ENCODE measurements at regions not wholly inside any gene's neighbourhood (a gene's known extent, or its start where the extent isn't known, plus 50 kb on each side); places are given as distances from the start of the nearest gene placed in this dataset.
"Not testable (repeated sequence)": the region's sequence is repeated elsewhere in the genome, so short reads cannot be mapped to it uniquely, and the experiment has no call there.

DNA sequence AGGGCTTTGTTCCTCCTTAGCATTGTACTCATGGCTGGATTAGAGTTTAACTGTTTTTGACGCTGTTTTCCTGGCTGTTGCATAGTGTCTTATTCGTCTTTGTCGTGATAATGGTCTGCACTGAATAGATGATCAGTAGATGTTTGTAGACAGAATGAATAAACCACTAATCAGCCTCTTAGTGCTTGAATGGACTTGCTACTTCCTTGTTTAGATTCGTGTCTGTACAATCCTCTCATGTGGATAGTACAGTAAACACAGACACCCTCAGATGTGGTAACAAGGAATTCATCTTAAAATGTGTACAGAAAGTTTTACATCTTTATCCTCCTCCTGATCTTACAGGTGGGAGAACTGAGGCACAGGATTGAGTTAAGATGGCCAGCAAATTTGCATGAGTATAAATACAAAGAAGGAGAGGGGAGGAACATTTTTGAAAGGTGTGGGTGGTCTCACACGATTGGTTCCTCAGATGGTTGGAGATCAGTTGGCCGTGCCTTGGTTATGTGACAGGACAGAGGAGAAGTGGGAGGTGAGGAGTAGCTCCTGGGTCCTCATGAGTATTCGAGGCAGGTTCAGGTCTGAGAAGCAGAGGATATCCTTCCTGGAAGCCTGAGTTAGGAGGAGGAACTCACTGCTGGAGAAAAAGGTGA lies 196.0 kb downstream of the KLRB1 start:
- not testable (repeated sequence) for H3K9me3 Mint-ChIP-seq; H3K4me3 Mint-ChIP-seq; H3K27me3 Mint-ChIP-seq; H3K27ac Mint-ChIP-seq; ATAC-seq; H3K36me3 Mint-ChIP-seq (ENCODE audit: low read depth); H3K4me1 Mint-ChIP-seq; DNase-seq

DNA sequence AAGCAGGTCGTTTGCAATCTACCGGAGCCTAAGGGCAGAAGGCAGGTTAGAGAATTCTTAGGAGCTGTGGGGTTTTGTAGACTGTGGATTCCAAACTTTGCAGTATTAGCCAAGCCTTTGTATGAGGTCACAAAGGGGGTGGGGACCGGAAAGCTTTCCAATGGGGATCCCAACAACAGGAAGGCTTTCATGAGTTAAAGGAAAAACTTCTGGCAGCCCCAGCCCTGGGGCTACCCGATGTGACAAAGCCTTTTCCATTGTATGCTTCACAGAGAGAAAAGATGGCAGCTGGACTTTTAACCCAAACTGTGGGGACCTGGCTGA lies 199.2 kb upstream of the PZP start:
- H3K9me3 Mint-ChIP-seq; H3K4me1 Mint-ChIP-seq; ATAC-seq; DNase-seq; H3K27me3 Mint-ChIP-seq; H3K36me3 Mint-ChIP-seq (ENCODE audit: low read depth); H3K4me3 Mint-ChIP-seq; H3K27ac Mint-ChIP-seq: not testable (repeated sequence)

DNA sequence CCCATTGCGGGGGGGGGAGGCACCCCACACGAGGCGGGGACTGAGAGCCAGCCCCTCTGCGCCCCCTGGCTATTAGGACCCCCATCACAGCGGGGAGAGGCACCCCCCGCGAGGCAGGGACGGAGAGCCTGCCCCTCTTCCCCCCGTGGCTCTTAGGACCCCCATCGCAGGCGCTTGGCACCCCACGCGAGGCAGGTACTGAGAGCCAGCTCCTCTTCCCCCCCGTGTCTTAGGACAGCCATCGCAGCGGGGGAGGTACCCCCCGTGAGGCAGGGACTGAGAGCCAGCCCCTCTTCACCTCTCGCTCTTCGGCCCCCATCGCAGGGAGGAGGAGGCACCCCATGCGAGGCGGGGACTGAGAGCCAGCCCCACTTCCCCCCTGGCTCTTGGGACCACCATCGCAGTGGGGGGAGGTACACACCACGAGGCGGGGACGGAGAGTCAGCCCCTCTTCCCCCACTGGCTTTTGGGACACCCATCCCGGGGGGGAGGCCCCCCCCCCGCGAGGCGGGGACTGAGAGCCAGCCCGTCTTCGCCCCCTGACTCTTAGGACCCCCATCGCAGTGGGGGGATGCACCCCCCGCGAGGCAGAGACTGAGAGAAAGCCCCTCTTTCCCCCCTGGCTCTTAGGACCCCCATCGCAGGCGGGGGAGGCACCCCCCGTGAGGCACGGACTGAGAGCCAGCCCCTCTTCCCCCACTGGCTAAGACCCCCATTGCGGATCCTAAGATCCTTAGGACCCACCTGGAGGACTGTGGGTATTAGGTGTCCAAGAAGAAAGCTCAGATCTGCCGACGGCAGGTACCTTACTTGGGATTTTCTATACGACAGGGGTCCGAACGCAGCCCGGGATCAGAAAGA lies 198.6 kb upstream of the PZP start:
- Mint-ChIP-seq H3K27me3 (no peaks in the 10 kb centered on the region), H3K4me1 (peaks cover under 1% of the 10 kb centered on the region), H3K4me3 (no peak overlapping the region), H3K9me3 (no peaks in the 10 kb centered on the region), H3K36me3 (ENCODE audit: low read depth) (peaks cover 2% of the 10 kb centered on the region), H3K27ac (no peak overlapping the region)
- DNase-seq, result no peak
- ATAC-seq, result no peak

DNA sequence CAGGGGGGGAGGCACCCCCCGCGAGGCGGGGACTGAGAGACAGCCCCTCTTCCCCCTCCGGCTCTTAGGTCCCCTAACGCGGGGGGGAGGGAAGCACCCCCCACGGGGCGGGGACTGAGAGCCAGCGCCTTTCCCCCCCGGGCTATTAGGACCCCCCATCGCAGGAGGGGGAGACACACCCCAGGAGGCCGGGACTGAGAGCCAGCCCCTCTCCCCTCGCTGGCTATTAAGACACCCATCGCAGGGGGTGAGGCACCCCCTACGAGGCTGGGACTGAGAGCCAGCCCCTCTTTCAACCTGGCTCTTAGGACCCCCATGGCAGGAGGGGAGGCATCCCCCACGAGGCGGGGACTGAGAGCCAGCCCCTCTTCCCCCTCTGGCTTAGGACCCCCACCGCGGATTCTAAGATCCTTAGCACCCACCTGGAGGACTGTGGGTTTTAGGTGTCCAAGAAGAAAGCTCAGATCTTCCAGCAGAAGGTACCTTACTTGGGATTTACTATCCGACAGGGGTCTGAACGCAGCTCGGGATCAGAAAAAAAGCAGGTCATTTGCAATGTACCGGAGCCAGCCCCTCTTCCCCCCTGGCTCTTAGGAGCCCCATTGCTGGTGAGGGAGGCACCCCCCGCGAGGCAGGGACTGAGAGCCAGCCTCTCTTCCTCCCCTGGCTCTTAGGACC lies 197.8 kb upstream of the PZP start:
- no peak overlapping the region for H3K4me3 Mint-ChIP-seq
- no peak overlapping the region for H3K27ac Mint-ChIP-seq
- no peaks in the 10 kb centered on the region for H3K27me3 Mint-ChIP-seq
- ATAC-seq (no peak), DNase-seq (no peak)
- no peaks in the 10 kb centered on the region for H3K9me3 Mint-ChIP-seq
- H3K36me3 Mint-ChIP-seq (ENCODE audit: low read depth), result peaks cover 2% of the 10 kb centered on the region
- H3K4me1 Mint-ChIP-seq, result no peaks in the 10 kb centered on the region

- H3K9me3 Mint-ChIP-seq, result no peaks in the 10 kb centered on the region
- H3K27me3 Mint-ChIP-seq, result no peaks in the 10 kb centered on the region
- no peak overlapping the region for H3K4me3 Mint-ChIP-seq
- no peak overlapping the region for H3K27ac Mint-ChIP-seq
- ATAC-seq (peak; percentile 59), DNase-seq (no peak)
- no peaks in the 10 kb centered on the region for H3K4me1 Mint-ChIP-seq
- peaks cover 2% of the 10 kb centered on the region for H3K36me3 Mint-ChIP-seq (ENCODE audit: low read depth)
Observed at GRCh38 chr12:9404469-9405260, 196.5 kb upstream of the PZP start.

- Mint-ChIP-seq H3K4me3 (no peak overlapping the region), H3K4me1 (no peaks in the 10 kb centered on the region), H3K27ac (no peak overlapping the region), H3K9me3 (no peaks in the 10 kb centered on the region), H3K27me3 (no peaks in the 10 kb centered on the region), H3K36me3 (ENCODE audit: low read depth) (peaks cover 2% of the 10 kb centered on the region)
- ATAC-seq (no peak), DNase-seq (no peak)
Observed at GRCh38 chr12:9404031-9404430, 195.8 kb upstream of the PZP start.

DNA sequence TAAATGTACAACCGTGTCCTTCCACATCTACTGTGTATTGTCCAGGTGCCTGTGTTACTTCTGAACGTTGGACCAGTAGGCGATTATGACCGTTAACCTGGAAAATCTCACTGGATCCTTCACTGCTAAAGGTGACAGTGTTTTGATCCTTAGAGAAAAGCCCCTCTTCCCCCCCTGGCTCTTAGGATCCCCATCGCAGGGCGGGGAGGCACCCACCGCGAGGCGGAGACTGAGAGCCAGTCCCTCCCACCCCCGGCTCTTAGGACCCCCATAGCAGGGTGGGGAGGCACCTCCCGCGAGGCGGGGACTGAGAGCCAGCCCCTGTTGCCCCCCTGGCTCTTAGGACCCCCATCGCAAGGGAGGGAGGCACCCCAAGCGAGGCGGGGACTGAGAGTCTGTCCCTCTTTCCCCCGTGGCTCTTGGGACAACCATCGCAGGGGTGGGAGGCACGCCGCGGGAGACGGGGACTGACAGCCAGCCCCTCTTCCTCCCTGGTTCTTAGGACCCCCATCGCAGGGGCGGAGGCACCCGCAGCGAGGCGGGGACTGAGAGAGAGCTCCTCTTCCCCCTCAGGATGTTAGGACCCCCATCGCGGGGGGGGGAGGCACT lies 194.3 kb upstream of the PZP start:
- H3K9me3 Mint-ChIP-seq; H3K36me3 Mint-ChIP-seq (ENCODE audit: low read depth); ATAC-seq; DNase-seq; H3K27ac Mint-ChIP-seq; H3K4me1 Mint-ChIP-seq; H3K4me3 Mint-ChIP-seq; H3K27me3 Mint-ChIP-seq: not testable (repeated sequence)

DNA sequence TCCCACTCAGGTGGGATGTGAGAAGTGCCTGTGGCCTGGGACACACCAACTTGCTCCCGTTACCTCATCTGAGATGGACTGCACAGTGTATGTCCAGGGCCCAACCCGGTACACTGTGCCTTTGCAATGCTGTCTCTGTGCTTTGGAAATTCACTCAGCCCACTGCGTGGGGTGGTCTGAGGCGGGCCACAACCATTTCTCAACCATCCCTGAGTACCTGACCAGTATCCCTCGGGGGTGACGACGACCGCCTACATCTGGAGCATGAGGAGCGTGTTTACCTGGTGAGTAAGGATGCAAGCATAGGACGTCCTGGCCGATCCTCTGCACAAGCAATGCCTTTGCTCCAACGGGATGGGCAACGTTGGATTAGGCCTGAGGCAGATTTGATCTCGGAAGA lies 188.2 kb upstream of the PZP start:
- H3K27ac Mint-ChIP-seq, H3K4me1 Mint-ChIP-seq, H3K27me3 Mint-ChIP-seq, H3K9me3 Mint-ChIP-seq, ATAC-seq, DNase-seq, H3K4me3 Mint-ChIP-seq: not testable (repeated sequence)
- H3K36me3 Mint-ChIP-seq (ENCODE audit: low read depth), result peaks cover 11% of the 10 kb centered on the region

DNA sequence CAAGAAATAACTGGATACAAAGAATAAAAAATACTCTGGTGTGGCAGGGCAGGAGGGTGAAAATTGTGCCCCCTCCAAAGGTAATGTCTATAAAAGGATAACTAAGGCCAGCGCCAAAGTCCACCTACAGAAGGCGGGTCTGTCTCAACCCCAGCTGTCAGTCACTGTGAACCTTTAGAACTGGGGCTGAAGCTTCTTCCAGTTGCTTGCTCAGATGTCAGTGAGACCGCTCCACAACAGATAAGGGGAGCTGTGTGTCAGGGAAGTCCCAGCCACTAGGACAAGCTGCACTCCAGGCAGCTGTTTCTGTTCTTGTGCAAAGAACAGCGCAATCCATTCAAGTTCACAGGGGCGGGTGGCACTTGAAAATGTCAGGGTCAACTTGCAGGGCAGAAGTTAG lies 187.0 kb upstream of the PZP start:
- H3K36me3 Mint-ChIP-seq (ENCODE audit: low read depth), result peaks cover 11% of the 10 kb centered on the region
- ATAC-seq, H3K27ac Mint-ChIP-seq: not testable (repeated sequence)

GRCh38 chr12:9392842-9393241 lies 184.6 kb upstream of the PZP start:
- H3K9me3 Mint-ChIP-seq, result no peaks in the 10 kb centered on the region
- ATAC-seq, result no peak
- H3K4me3 Mint-ChIP-seq, result no peak overlapping the region
- no peak for DNase-seq
- H3K27me3 Mint-ChIP-seq, result no peaks in the 10 kb centered on the region
- H3K4me1 Mint-ChIP-seq, result peaks cover 7% of the 10 kb centered on the region
- H3K27ac Mint-ChIP-seq, result no peak overlapping the region
- peaks cover 11% of the 10 kb centered on the region for H3K36me3 Mint-ChIP-seq (ENCODE audit: low read depth)

More for the DNA sequence above, 187.0 kb upstream of the PZP start:
- not testable (repeated sequence) for H3K9me3 Mint-ChIP-seq, DNase-seq, H3K27me3 Mint-ChIP-seq, H3K4me3 Mint-ChIP-seq, H3K4me1 Mint-ChIP-seq

DNA sequence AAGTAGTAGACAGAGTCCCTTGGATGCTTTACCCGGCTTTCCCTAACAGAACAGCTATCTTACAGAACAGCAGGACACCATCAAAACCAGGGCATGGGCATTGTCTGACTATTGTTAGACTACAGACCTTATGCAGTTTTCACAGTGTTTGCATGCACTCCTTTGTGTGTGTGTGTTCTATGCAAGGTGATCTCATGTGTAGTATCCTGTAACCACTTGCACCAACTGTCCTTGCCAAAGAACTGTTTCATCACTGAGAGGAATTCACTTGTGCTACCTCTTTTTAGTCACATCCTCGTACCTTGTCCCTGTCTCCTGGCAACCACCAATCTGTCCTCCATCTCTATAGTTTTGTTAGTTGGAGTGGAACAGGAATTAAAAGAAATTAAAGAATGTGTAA lies 183.6 kb upstream of the PZP start:
- H3K36me3 Mint-ChIP-seq (ENCODE audit: low read depth), result peaks cover 9% of the 10 kb centered on the region
- DNase-seq (no peak), ATAC-seq (no peak)
- H3K9me3 Mint-ChIP-seq, result no peaks in the 10 kb centered on the region
- H3K4me3 Mint-ChIP-seq, result no peak overlapping the region
- peaks cover 15% of the 10 kb centered on the region for H3K4me1 Mint-ChIP-seq
- H3K27ac Mint-ChIP-seq, result no peak overlapping the region
- H3K27me3 Mint-ChIP-seq, result no peaks in the 10 kb centered on the region

DNA sequence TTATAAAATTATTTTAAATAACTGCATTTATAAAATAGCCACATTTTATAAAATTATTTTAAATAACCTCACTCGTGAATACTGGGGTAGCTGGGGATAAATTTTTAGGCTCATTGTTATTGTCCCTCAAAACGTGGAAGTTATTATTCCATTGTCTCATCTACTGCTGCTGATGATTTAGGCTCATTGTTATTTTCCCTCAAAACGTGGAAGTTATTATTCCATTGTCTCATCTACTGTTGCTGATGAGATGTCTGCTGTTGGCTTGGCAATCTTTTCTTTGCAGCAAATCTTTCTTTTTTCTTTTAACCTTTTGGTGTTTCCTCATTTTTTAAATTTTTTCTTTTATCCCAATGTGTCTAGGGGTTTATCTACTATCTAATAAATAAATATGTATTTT lies 182.6 kb upstream of the PZP start:
- DNase-seq (no peak), ATAC-seq (no peak)
- Mint-ChIP-seq H3K27ac (no peak overlapping the region), H3K4me3 (no peak overlapping the region), H3K27me3 (no peaks in the 10 kb centered on the region), H3K9me3 (no peaks in the 10 kb centered on the region), H3K4me1 (peaks cover 15% of the 10 kb centered on the region), H3K36me3 (ENCODE audit: low read depth) (no peaks in the 10 kb centered on the region)

- H3K27ac Mint-ChIP-seq, result no peak overlapping the region
- DNase-seq, result no peak
- H3K9me3 Mint-ChIP-seq, result no peaks in the 10 kb centered on the region
- peaks cover 15% of the 10 kb centered on the region for H3K4me1 Mint-ChIP-seq
- ATAC-seq, result no peak
- H3K36me3 Mint-ChIP-seq (ENCODE audit: low read depth), result no peaks in the 10 kb centered on the region
- no peak overlapping the region for H3K4me3 Mint-ChIP-seq
- H3K27me3 Mint-ChIP-seq, result no peaks in the 10 kb centered on the region
Observed at GRCh38 chr12:9389796-9390195, 181.6 kb upstream of the PZP start.

GRCh38 chr12:9388379-9388778 lies 180.2 kb upstream of the PZP start:
- H3K9me3 Mint-ChIP-seq, result no peaks in the 10 kb centered on the region
- no peak overlapping the region for H3K27ac Mint-ChIP-seq
- no peaks in the 10 kb centered on the region for H3K27me3 Mint-ChIP-seq
- H3K4me1 Mint-ChIP-seq, result peaks cover 15% of the 10 kb centered on the region
- DNase-seq (no peak), ATAC-seq (no peak)
- H3K36me3 Mint-ChIP-seq (ENCODE audit: low read depth), result no peaks in the 10 kb centered on the region
- H3K4me3 Mint-ChIP-seq, result no peak overlapping the region

All from activated naive CD8-positive, alpha-beta T cell treated with anti-CD3 and anti-CD28 coated beads, Interleukin-2, amount 50 U/mL, for 24 hours (primary cell).